OCI-LY7 (cell line): ENCODE measurements at regions not wholly inside any gene's neighbourhood (a gene's known extent, or its start where the extent isn't known, plus 50 kb on each side); places are given as distances from the start of the nearest gene placed in this dataset.

Source experiments
- BruUV-seq: library from RNA; stranded (reverse); fragments of 400-500 nt; replicated peaks from 2 replicates; lab custom pipeline; 2021; lab: Mats Ljungman, UMichigan
- CTCF ChIA-PET: fragments of 300-600 bp; sonication (Branson Sonifier 250); formaldehyde crosslinking; loops from one replicate; lab custom pipeline; 2022; ENCODE audit warnings: antibody characterized with exemption; ENCODE audit not compliant: unreplicated experiment; lab: Charles Lee
- POLR2A ChIA-PET: fragments of 300-600 bp; sonication (Branson Sonifier 250); formaldehyde crosslinking; loops from one replicate; lab custom pipeline; 2022; ENCODE audit warnings: antibody characterized with exemption; lab: Charles Lee
- DNase-seq: peaks from one replicate; pipeline ENCODE4 v3.0.0-alpha.2; 2015; ENCODE audit warnings: low spot score
- H2AFZ ChIP-seq: fragments of 200-600 bp; sonication (generic), shearing (Covaris generic); 2 replicates; pipeline ENCODE4 v1.6.1; 2014; ENCODE audit warnings: mild to moderate bottlenecking, antibody characterized with exemption, low read length, moderate library complexity
- H3K27ac ChIP-seq: fragments of 200-600 bp; sonication (generic); 2 replicates; pipeline ENCODE4 v1.5.1; 2014; ENCODE audit warnings: mixed run types, low read depth, mild to moderate bottlenecking, moderate library complexity, low read length, inconsistent platforms; ENCODE audit not compliant: poor library complexity, severe bottlenecking
- H3K36me3 ChIP-seq: fragments of 200-600 bp; sonication (generic); 2 replicates; pipeline ENCODE4 v1.6.1; 2014; ENCODE audit warnings: mild to moderate bottlenecking, antibody characterized with exemption, low read length, moderate library complexity, mixed read lengths; ENCODE audit not compliant: insufficient read depth
- H3K4me1 ChIP-seq: fragments of 200-600 bp; sonication (generic); 2 replicates; pipeline ENCODE4 v1.5.1; 2014; ENCODE audit warnings: mild to moderate bottlenecking, low read length; ENCODE audit not compliant: insufficient read depth, poor library complexity, severe bottlenecking
- H3K4me2 ChIP-seq: fragments of 200-600 bp; sonication (generic); 2 replicates; pipeline ENCODE4 v1.6.1; 2014; ENCODE audit warnings: mild to moderate bottlenecking, low read length
- H3K4me3 ChIP-seq: fragments of 200-600 bp; sonication (generic); 2 replicates; pipeline ENCODE4 v1.5.1; 2014; ENCODE audit warnings: mild to moderate bottlenecking, low read depth, low read length; ENCODE audit not compliant: poor library complexity, severe bottlenecking
- H3K79me2 ChIP-seq: fragments of 200-600 bp; sonication (generic); 2 replicates; pipeline ENCODE4 v1.6.1; 2016; ENCODE audit warnings: low read depth, mild to moderate bottlenecking, low read length, moderate library complexity, mixed read lengths; ENCODE audit not compliant: insufficient read depth
- H3K9me2 ChIP-seq: fragments of 200-600 bp; sonication (generic); 2 replicates; pipeline ENCODE4 v1.6.1; 2016; ENCODE audit warnings: mild to moderate bottlenecking, low read length, mixed read lengths; ENCODE audit not compliant: insufficient read depth
- H3K9me3 ChIP-seq: fragments of 200-600 bp; sonication (generic); 2 replicates; pipeline ENCODE4 v1.6.1; 2014; ENCODE audit warnings: mild to moderate bottlenecking, mixed run types, low read length, mixed read lengths
- H4K20me1 ChIP-seq: fragments of 200-600 bp; sonication (generic); 2 replicates; pipeline ENCODE4 v1.6.1; 2014; ENCODE audit warnings: mild to moderate bottlenecking, antibody characterized with exemption, low read length, moderate library complexity, mixed read lengths; ENCODE audit not compliant: insufficient read depth
- CTCF ChIP-seq: fragments of 200-600 bp; sonication (generic); conservative IDR thresholded peaks from 2 replicates; pipeline ENCODE4 v1.5.1; 2014; ENCODE audit warnings: mild to moderate bottlenecking, antibody characterized with exemption, low read length, moderate library complexity, mixed read lengths
- EZH2phosphoT487 ChIP-seq: fragments of 200-600 bp; sonication (generic); IDR thresholded peaks from 2 replicates; pipeline ENCODE4 v1.6.1; 2018; ENCODE audit warnings: low read depth, borderline replicate concordance, mild to moderate bottlenecking, mixed run types, antibody characterized with exemption, low read length, moderate library complexity, mixed read lengths
- intact Hi-C: fragments of 100-400 bp; cut with micrococcal nuclease; formaldehyde crosslinking; loops from one replicate; pipeline ENCODE4 v1.10.0; 2022; ENCODE audit not compliant: unreplicated experiment

DNA sequence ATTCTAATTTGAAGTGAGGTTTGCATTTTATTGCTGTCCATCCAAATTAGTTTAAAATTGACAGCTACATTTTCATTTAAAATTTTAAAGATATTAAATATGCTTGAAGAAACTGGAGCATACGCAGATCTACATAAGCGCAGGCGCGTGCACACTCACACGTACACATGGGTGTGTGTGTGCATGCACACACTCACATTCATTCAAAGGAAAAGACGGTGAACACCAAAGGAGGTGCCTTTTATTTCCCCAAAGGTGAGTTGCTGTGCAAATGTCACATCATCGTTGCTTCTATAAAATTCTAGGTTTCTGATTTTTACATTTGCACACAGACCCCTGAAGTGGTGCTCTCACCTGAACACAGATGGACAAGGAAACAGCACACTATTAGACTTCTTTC lies 194.2 kb downstream of the GRB14 start:
- Histone ChIP-seq H3K9me2 (no peaks in the 10 kb centered on the region), H3K9me3 (no peaks in the 10 kb centered on the region), H4K20me1 (no peaks in the 10 kb centered on the region), H3K4me1 (no peaks in the 10 kb centered on the region), H2AFZ (no peak overlapping the region), H3K79me2 (no peaks in the 10 kb centered on the region), H3K36me3 (no peaks in the 10 kb centered on the region), H3K4me2 (no peak overlapping the region), H3K4me3 (no peak overlapping the region), H3K27ac (no peak overlapping the region)
- ChIA-PET CTCF (no interaction called here), POLR2A (interaction anchor here (0.6 to 1.3 kb wide), 2 partner anchors 10 to 181 kb away, joined by 4 to 5 read pairs; no protein-coding TSS in a partner anchor)
- intact Hi-C loops = no loop called here
- TF ChIP-seq CTCF = no peak
- no peak for TF ChIP-seq EZH2phosphoT487
- DNase-seq = no peak
- BruUV-seq = no TSS peak

- H2AFZ ChIP-seq = no peak overlapping the region
- CTCF ChIA-PET = interaction anchor here (0.7 kb wide), 1 partner anchor 8 kb away, joined by 3 read pairs; no protein-coding TSS in a partner anchor
- no peaks in the 10 kb centered on the region for H4K20me1 ChIP-seq
- no peaks in the 10 kb centered on the region for H3K9me2 ChIP-seq
- intact Hi-C loops = no loop called here
- no peak overlapping the region for H3K4me3 ChIP-seq
- H3K4me2 ChIP-seq = no peak overlapping the region
- no peak overlapping the region for H3K27ac ChIP-seq
- no peaks in the 10 kb centered on the region for H3K4me1 ChIP-seq
- H3K9me3 ChIP-seq = no peaks in the 10 kb centered on the region
- no peaks in the 10 kb centered on the region for H3K79me2 ChIP-seq
- no peak for TF ChIP-seq EZH2phosphoT487
- no peak for TF ChIP-seq CTCF
- no peak for DNase-seq
- H3K36me3 ChIP-seq = no peaks in the 10 kb centered on the region
- POLR2A ChIA-PET = no interaction called here
- no TSS peak for BruUV-seq
Observed at GRCh38 chr2:164420787-164421186, 200.5 kb downstream of the GRB14 start.

DNA sequence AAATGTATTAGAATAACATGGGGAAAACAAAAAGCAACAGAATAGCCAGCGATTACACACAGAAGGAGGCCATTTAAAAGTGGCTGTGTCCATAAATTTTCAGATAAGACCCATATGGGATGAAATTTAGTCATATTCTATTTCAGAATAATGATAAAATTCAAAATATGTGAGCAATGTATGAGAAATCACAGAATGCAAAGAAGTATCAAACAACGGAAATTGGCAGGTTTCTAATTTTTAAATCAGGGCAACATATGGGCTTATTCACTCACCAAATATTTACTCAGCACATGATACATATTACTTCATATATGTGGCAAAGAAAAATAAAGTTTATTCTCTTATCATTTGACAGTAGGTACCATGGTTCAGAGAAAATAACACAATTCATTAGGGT lies 208.5 kb downstream of the GRB14 start:
- Histone ChIP-seq H3K4me1 (no peaks in the 10 kb centered on the region), H2AFZ (no peak overlapping the region), H3K79me2 (no peaks in the 10 kb centered on the region), H3K9me3 (no peaks in the 10 kb centered on the region), H3K4me3 (no peak overlapping the region), H3K36me3 (no peaks in the 10 kb centered on the region), H3K4me2 (no peak overlapping the region), H4K20me1 (no peaks in the 10 kb centered on the region), H3K9me2 (no peaks in the 10 kb centered on the region), H3K27ac (no peak overlapping the region)
- TF ChIP-seq CTCF = no peak
- no peak for TF ChIP-seq EZH2phosphoT487
- BruUV-seq = no TSS peak
- POLR2A ChIA-PET = no interaction called here
- no peak for DNase-seq
- CTCF ChIA-PET = no interaction called here
- intact Hi-C loops = no loop called here
